H1 (cell line): ENCODE measurements at regions not wholly inside any gene's neighbourhood (a gene's known extent, or its start where the extent isn't known, plus 50 kb on each side); places are given as distances from the start of the nearest gene placed in this dataset.

ENCODE experiments used
- CBX8 ChIP-seq: fragments of 300-800, 300-1000 bp; sonication (generic); IDR thresholded peaks from 2 replicates; pipeline ENCODE4 v1.7.1; 2016; ENCODE audit warnings: low read depth, low read length, borderline replicate concordance
- EZH2 ChIP-seq: fragments of 200-600 bp; sonication (generic); IDR thresholded peaks from 2 replicates; pipeline ENCODE4 v1.7.1; 2012; ENCODE audit warnings: low read depth, mild to moderate bottlenecking, moderate library complexity, low read length, inconsistent platforms; ENCODE audit not compliant: severe bottlenecking
- POLR2A ChIP-seq, 2 experiments: IDR thresholded peaks; 1 replicate in 1 of 2; 2 replicates in 1 of 2; pipeline ENCODE4 v1.6.1; 2011; ENCODE audit warnings: low read depth in 2 of 2, low read length in 2 of 2, mild to moderate bottlenecking in 2 of 2; ENCODE audit errors: control extremely low read depth in 1 of 2
- RFX5 ChIP-seq: IDR thresholded peaks from 2 replicates; pipeline ENCODE4 v1.6.1; 2011; ENCODE audit warnings: low read depth, low read length, improper control_type of control experiment, borderline replicate concordance
- SUZ12 ChIP-seq: fragments of 200-600 bp; sonication (generic); IDR thresholded peaks from 2 replicates; pipeline ENCODE4 v1.6.1; 2012; ENCODE audit warnings: mild to moderate bottlenecking, inconsistent platforms, low read length, moderate library complexity, mixed read lengths
- TF ChIP-seq, protein P1 (sequence below), 3 experiments: IDR thresholded peaks; 1 replicate in 2 of 3; 2 replicates in 1 of 3; pipeline versions ENCODE4 v1.5.1 to v1.6.1; 2011; ENCODE audit warnings: low read length in 3 of 3, mild to moderate bottlenecking in 3 of 3, inconsistent platforms in 2 of 3, low read depth in 1 of 3, moderate library complexity in 1 of 3; ENCODE audit not compliant: insufficient read depth in 1 of 3; ENCODE audit errors: control extremely low read depth in 1 of 3

DNA sequence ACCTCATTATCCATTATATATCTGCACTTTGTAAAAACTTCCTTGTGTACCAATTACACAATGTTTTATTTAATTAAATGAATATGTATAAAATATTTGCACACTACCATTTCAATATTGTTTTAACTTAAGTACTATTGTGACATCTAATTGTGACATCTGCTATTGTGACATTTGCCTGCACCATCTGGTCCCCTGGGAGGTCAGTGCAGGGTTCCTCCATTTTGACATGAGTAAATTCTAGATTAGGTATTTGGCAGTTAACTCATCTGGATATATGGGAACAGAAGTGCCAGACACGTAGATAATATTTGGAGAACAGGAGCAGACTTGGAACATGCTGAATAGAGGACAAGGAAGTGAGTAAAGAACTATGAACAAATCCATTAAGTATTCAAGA is 332.1 kb downstream of the VGLL3 start:
- TF ChIP-seq, protein P1, sequence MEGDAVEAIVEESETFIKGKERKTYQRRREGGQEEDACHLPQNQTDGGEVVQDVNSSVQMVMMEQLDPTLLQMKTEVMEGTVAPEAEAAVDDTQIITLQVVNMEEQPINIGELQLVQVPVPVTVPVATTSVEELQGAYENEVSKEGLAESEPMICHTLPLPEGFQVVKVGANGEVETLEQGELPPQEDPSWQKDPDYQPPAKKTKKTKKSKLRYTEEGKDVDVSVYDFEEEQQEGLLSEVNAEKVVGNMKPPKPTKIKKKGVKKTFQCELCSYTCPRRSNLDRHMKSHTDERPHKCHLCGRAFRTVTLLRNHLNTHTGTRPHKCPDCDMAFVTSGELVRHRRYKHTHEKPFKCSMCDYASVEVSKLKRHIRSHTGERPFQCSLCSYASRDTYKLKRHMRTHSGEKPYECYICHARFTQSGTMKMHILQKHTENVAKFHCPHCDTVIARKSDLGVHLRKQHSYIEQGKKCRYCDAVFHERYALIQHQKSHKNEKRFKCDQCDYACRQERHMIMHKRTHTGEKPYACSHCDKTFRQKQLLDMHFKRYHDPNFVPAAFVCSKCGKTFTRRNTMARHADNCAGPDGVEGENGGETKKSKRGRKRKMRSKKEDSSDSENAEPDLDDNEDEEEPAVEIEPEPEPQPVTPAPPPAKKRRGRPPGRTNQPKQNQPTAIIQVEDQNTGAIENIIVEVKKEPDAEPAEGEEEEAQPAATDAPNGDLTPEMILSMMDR (IDR thresholded peaks at IDR 0.05; ENCODE audit: control extremely low read depth in 1 of 3, insufficient read depth in 1 of 3, low read depth in 1 of 3, low read length in 3 of 3) = no peak
- no peak for TF ChIP-seq POLR2A (IDR thresholded peaks at IDR 0.05; ENCODE audit: control extremely low read depth in 1 of 2, low read depth in 2 of 2, low read length in 2 of 2)
- TF ChIP-seq EZH2 = no peak
- no peak for TF ChIP-seq RFX5
- no peak for TF ChIP-seq CBX8
- TF ChIP-seq SUZ12 = no peak
